ENCODE measurements at regions not wholly inside any gene's neighbourhood (a gene's known extent, or its start where the extent isn't known, plus 50 kb on each side); places are given as distances from the start of the nearest gene placed in this dataset.
"Not testable (repeated sequence)": the region's sequence is repeated elsewhere in the genome, so short reads cannot be mapped to it uniquely, and the experiment has no call there.

DNA sequence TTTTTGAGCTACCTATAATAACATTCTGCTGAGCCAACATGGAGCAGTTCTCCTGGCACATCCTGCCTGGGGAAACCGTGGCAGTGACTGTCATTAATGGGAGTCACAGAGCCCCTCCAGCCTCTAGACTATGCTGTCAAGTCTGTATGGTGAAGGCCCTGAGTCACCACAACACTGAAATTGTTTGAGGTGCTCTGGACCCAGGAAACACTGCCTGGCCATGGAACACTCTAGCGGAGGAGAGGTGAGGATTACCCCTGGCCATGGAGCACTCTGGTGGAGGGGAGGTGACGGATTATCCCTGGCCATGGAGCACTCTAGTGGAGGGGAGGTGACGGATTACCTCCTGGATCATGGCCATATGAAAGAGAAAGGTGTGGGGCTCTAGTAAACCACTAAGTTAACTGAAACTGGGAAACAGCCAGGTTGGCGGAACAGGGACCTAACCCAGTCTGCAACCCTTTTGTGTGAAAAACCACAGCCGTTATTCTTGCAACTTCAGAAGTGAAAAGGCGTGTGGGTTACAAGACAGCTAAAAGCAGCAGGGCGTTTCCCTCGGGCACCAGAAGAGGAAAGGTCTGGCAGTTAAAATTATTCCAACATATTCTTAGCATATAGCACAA is 156.7 kb downstream of the KCNJ12 start:
- peaks cover 58% of the 10 kb centered on the region for H3K36me3 Mint-ChIP-seq (ENCODE audit: low read depth)
- H3K27me3 Mint-ChIP-seq: no peaks in the 10 kb centered on the region
- H3K27ac Mint-ChIP-seq: no peak overlapping the region
- H3K4me3 Mint-ChIP-seq: no peak overlapping the region
- peaks cover 15% of the 10 kb centered on the region for H3K4me1 Mint-ChIP-seq (ENCODE audit: low read depth)
- H3K9me3 Mint-ChIP-seq: peaks cover 11% of the 10 kb centered on the region

DNA sequence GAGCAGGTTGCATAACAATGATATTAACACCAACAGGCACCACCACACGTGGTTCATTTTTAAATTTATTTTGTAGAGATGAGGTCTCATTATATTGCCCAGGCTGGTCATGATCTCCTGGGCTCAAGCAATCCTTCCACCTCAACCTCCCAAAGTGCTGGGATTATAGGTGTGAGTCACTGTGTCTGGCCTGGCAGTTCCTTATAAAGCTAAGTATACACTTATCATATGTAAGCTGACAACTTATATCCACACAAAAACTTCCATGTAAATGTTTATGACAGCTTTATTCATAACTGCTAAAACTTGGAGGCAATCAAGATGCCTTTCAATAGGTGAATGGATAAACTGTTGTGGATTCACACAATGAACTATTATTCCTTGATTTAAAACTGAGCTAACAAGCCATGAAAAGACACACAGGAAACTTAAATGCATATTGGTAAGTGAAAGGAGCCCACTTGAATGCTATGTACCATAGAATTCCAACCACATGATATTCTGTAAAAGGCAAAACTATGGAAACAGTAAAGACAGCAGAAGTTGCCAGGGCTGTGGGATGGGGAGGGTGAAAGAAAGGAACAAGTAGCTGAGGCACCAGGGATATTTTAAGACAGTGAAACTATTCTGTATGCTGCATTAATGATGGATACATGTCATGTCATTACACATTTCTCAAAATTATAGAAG is 156.5 kb upstream of the KCNJ18 start:
- Mint-ChIP-seq H3K36me3 (ENCODE audit: low read depth) (peaks cover 82% of the 10 kb centered on the region), H3K4me3 (no peak overlapping the region), H3K27ac (no peak overlapping the region), H3K27me3 (no peaks in the 10 kb centered on the region), H3K4me1 (ENCODE audit: low read depth) (peaks cover 36% of the 10 kb centered on the region), H3K9me3 (peaks cover 17% of the 10 kb centered on the region)

DNA sequence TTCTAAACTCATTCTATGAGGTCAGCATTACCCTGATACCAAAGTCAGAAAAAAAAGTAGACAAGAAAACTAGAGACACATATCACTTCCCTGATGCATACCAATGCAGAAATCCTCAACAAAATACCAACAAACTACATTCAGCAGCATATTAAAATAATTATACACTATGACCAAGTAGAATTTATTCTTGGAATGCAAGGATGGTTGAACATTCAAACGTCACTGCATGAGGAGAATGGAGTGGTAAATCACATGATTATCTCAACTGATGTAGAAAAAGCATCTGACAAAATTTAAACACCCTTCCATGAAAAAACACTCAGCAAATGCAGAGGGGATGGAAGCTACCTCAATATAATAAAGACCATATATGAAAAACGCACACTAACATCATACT is 155.0 kb upstream of the KCNJ18 start:
- no peak overlapping the region for H3K27ac Mint-ChIP-seq
- H3K9me3 Mint-ChIP-seq: peaks cover 17% of the 10 kb centered on the region
- H3K27me3 Mint-ChIP-seq: no peaks in the 10 kb centered on the region
- no peak overlapping the region for H3K4me3 Mint-ChIP-seq
- peaks cover 36% of the 10 kb centered on the region for H3K4me1 Mint-ChIP-seq (ENCODE audit: low read depth)
- H3K36me3 Mint-ChIP-seq (ENCODE audit: low read depth): peaks cover 82% of the 10 kb centered on the region

DNA sequence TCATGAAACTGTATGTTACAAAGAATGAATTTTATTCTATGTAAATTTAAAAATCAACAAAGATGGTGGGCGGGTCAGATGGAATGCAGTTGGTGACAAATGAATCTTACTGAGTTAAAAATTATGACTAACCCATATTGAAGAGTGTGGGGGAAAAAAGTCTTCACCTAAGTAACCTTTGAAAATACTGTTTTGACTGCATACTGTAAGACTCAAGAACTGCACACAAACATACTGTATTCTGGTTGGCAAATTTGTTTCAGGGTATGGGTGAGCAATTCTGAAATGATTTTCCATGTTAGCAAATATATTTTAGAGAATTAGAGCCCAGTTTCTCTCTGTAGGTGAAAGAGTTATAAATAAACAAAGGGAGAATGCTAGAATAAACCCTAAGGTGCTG is 153.7 kb upstream of the KCNJ18 start:
- peaks cover 25% of the 10 kb centered on the region for H3K4me1 Mint-ChIP-seq (ENCODE audit: low read depth)
- H3K27ac Mint-ChIP-seq: peak overlapping the region; percentile 45
- no peak overlapping the region for H3K4me3 Mint-ChIP-seq
- H3K36me3 Mint-ChIP-seq (ENCODE audit: low read depth): peaks cover 81% of the 10 kb centered on the region
- H3K9me3 Mint-ChIP-seq: peaks cover 17% of the 10 kb centered on the region
- H3K27me3 Mint-ChIP-seq: no peaks in the 10 kb centered on the region

DNA sequence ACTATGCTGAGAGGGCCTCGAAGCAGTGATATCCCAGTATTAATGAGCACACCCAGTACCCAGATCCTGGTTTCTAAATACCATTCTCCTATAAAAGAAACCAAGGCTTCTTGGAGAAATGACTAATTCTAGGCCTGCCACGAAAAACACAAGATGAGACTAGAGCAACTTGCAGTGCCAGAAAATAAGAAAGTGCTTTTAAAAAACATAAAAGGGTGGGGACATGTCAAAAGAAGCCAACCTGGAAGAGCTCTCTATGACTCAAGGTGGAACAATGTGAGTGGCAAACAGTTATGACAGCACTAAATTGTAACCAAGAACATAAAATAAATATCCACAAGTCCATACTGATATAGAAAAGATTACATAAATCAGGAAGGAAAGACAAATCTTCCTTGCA is 153.2 kb upstream of the KCNJ18 start:
- H3K4me1 Mint-ChIP-seq (ENCODE audit: low read depth): peaks cover 25% of the 10 kb centered on the region
- H3K4me3 Mint-ChIP-seq: no peak overlapping the region
- H3K27me3 Mint-ChIP-seq: no peaks in the 10 kb centered on the region
- peak overlapping the region; percentile 45 for H3K27ac Mint-ChIP-seq
- H3K36me3 Mint-ChIP-seq (ENCODE audit: low read depth): peaks cover 85% of the 10 kb centered on the region
- peaks cover 17% of the 10 kb centered on the region for H3K9me3 Mint-ChIP-seq

DNA sequence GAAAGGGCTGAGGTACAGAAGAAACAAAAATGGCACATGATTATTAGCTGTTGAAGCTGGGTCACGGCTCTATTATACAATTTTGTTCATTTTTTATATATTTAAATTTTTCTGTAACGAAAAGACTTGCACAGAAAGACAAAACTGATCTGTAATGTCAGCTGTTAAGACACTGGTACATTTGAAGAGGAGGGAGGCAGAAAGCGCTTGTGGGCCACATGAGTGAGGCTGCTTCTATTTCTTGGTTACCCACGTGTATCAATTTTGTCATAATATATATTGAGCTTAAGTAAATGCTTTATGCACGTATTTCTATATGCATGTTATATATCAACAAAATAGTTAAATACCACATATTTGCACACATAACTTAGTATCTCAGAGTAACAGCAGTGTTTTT is 151.8 kb upstream of the KCNJ18 start:
- no peak overlapping the region for H3K4me3 Mint-ChIP-seq
- peaks cover 86% of the 10 kb centered on the region for H3K36me3 Mint-ChIP-seq (ENCODE audit: low read depth)
- H3K4me1 Mint-ChIP-seq (ENCODE audit: low read depth): peaks cover 25% of the 10 kb centered on the region
- H3K27ac Mint-ChIP-seq: no peak overlapping the region
- H3K27me3 Mint-ChIP-seq: no peaks in the 10 kb centered on the region
- H3K9me3 Mint-ChIP-seq: peaks cover 17% of the 10 kb centered on the region

DNA sequence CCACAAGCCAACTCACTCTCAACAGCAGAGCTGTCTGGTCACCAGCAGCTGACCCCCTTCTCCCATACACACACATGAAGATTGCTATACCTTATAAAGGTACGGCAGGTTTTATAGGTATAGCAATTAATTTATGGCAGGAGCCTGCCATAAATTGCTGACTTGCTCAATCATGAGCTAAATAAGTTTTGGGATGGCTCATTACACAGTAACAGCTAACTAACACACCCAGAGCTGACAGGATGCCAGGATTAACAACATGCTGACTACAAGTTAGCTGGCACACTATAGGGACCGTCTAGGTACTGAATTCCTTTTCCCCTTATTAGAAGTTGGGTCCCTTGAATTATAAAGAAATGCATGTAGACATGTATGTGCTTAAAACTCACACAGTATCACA is 150.3 kb upstream of the KCNJ18 start:
- Mint-ChIP-seq H3K27ac (no peak overlapping the region), H3K36me3 (ENCODE audit: low read depth) (peaks cover 75% of the 10 kb centered on the region), H3K4me1 (ENCODE audit: low read depth) (peaks cover 21% of the 10 kb centered on the region), H3K27me3 (no peaks in the 10 kb centered on the region), H3K9me3 (peaks cover 12% of the 10 kb centered on the region), H3K4me3 (no peak overlapping the region)

DNA sequence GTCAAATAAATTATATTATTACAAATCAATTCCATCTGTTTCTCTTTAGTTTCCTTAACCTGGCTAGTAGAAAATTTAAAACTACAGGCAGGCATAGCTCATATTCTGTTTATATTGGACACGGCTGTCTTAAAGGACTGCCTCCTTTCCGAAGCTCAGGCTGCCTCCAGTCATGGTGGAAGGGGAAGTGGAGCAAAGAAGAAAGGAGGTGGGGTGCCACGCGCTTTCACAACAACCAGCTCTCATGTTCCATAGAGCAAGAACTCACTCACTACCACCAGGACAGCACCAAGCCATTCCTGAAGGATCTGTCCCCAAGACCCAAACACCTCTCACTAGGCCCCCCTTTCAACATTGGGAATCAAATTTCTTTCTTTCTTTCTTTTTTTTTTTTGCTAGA is 149.3 kb upstream of the KCNJ18 start:
- Mint-ChIP-seq H3K27ac (no peak overlapping the region), H3K36me3 (ENCODE audit: low read depth) (peaks cover 68% of the 10 kb centered on the region), H3K4me1 (ENCODE audit: low read depth) (peaks cover 23% of the 10 kb centered on the region), H3K27me3 (no peaks in the 10 kb centered on the region), H3K4me3 (no peak overlapping the region), H3K9me3 (peaks cover 7% of the 10 kb centered on the region)

DNA sequence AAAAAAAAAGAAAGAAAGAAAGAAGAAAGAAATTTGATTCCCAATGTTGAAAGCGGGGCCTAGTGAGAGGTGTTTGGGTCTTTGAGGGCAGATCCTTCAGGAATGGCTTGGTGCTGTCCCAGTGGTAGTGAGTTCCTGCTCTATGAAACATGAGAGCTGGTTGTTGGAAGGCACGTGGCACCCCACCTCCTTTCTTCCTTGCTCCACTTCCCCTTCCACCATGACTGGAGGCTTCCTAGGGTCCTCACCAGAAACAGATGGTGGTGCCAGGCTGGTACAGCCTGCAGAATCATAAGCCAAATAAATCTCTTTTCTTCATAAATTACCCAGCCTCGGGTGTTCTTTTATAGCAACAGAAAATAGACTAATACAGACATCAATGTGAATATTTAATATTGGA is 147.3 kb upstream of the KCNJ18 start:
- peaks cover 26% of the 10 kb centered on the region for H3K4me1 Mint-ChIP-seq (ENCODE audit: low read depth)
- no peak overlapping the region for H3K4me3 Mint-ChIP-seq
- no peaks in the 10 kb centered on the region for H3K27me3 Mint-ChIP-seq
- no peaks in the 10 kb centered on the region for H3K9me3 Mint-ChIP-seq
- no peak overlapping the region for H3K27ac Mint-ChIP-seq
- peaks cover 69% of the 10 kb centered on the region for H3K36me3 Mint-ChIP-seq (ENCODE audit: low read depth)

DNA sequence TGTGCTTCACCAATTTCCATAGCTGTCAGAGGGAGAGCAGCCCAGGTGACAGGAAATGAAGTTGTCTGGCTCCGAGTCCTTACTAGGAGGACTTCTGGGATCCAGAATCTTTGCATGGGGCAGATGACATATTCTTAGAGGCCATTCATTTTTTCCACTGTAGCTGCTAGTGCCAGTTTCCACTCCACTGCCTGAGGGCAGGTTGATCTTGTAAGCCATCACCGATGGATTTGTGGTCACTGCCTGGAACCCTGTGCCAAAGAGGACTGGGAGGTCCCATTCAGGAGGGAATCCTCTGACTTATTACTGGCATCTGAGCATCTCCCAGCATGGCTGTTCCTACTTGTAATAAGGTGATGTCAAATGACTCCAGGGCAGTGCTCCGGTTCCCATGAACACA is 144.1 kb upstream of the KCNJ18 start:
- peaks cover 31% of the 10 kb centered on the region for H3K4me1 Mint-ChIP-seq (ENCODE audit: low read depth)
- no peak overlapping the region for H3K27ac Mint-ChIP-seq
- H3K9me3 Mint-ChIP-seq: no peaks in the 10 kb centered on the region
- H3K36me3 Mint-ChIP-seq (ENCODE audit: low read depth): peaks cover 47% of the 10 kb centered on the region
- peak overlapping the region; percentile 45 for H3K4me3 Mint-ChIP-seq
- H3K27me3 Mint-ChIP-seq: peaks cover 14% of the 10 kb centered on the region

DNA sequence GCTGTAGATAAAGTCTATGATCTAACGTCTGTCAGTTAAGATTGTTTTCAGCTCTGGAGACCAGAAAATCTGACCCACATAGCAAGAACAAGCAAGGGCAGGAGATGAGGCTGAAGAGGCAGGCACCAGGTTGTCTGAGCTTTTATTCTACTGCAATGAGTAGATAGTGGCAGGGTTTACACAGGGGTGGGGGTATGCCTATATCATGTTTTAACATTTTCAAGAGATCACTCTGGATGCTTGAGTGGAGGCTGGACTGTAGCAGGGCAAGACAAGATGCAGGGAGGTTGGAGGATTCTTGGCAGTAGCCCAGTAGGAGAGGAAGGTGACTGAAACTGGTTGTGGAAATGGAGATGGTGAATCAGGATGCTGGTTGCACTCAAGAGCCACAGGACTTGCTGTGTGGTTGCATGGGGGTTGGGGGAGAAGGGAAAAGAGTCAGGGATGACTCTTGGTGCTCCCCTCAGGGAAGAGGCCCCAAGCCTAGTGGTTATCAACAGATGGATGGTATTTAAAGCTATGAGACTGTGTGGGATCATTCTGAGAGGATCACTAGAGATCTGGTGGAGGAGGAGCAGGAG is 143.1 kb upstream of the KCNJ18 start:
- Mint-ChIP-seq H3K4me3 (peak overlapping the region; percentile 85), H3K27ac (peak overlapping the region; percentile 91)

DNA sequence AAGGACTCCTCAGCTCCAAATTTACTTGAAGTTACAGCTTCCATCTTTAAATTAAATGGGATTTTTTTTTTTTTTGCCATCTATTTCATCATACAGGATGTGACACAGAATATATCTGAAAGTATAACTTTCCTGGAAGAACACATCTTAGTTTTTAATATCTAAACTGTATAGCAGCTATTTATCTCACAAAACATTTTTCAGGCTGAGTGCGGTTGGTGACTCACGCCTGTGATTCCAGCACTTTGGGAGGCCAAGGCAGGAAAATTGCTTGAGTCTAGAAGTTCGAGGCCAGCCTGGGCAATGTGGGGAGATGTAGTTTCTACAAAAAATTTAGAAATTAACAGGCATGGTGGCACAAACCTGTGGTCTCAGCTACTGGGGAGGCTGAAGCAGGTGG is 142.3 kb upstream of the KCNJ18 start:
- Mint-ChIP-seq H3K27me3 (peaks cover 26% of the 10 kb centered on the region), H3K4me1 (ENCODE audit: low read depth) (peaks cover 31% of the 10 kb centered on the region), H3K36me3 (ENCODE audit: low read depth) (peaks cover 31% of the 10 kb centered on the region), H3K4me3 (peak overlapping the region; percentile 85), H3K27ac (peak overlapping the region; percentile 91)
- not testable (repeated sequence) for H3K9me3 Mint-ChIP-seq

More for the DNA sequence above, 143.1 kb upstream of the KCNJ18 start:
- Mint-ChIP-seq H3K27me3 (peaks cover 19% of the 10 kb centered on the region), H3K36me3 (ENCODE audit: low read depth) (peaks cover 39% of the 10 kb centered on the region), H3K9me3 (peaks cover 3% of the 10 kb centered on the region), H3K4me1 (ENCODE audit: low read depth) (peaks cover 31% of the 10 kb centered on the region)

DNA sequence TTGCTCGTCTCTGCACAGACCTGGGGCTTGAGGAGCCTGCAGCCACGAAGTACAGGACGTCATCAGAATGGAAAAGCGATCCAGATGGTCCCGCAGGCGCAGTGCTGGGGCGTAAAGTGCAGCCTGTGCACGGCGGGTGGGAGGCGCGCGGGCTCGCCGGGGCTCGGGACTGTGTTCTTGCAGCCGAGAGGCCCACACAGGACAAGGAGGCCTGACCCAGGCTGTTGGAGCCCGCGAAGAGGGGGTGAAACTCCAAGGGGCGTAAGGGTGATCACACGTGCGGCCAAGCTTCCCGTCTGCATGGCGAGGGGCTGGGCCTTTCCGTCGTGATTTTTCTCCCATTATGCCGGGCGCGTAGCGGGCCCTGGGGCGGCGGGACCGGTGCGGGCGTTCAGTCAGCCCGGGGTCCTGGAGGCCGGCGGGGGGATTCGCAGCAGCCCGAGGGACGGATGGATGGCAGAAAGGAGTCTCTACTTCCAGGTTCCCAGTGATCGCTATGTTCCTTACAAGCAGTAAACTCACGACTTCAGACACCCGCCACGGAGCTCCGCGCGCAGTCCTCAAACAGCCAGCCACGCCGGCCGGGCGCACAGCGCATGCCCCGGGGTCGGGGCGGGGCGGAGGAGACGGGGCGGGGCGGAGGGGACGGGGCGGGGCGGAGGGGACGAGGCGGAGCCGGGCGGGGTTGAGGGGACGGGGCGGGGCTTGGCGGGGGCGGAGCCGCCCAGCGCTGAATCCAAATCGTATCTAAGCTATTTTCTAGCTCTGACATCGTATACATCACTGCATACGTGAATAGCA is 141.0 kb upstream of the KCNJ18 start:
- peaks cover 26% of the 10 kb centered on the region for H3K36me3 Mint-ChIP-seq (ENCODE audit: low read depth)
- peak overlapping the region; percentile 85 for H3K4me3 Mint-ChIP-seq
- H3K9me3 Mint-ChIP-seq: peaks cover 6% of the 10 kb centered on the region
- peak overlapping the region; percentile 60 for H3K27ac Mint-ChIP-seq
- H3K27me3 Mint-ChIP-seq: peaks cover 30% of the 10 kb centered on the region
- peaks cover 31% of the 10 kb centered on the region for H3K4me1 Mint-ChIP-seq (ENCODE audit: low read depth)

DNA sequence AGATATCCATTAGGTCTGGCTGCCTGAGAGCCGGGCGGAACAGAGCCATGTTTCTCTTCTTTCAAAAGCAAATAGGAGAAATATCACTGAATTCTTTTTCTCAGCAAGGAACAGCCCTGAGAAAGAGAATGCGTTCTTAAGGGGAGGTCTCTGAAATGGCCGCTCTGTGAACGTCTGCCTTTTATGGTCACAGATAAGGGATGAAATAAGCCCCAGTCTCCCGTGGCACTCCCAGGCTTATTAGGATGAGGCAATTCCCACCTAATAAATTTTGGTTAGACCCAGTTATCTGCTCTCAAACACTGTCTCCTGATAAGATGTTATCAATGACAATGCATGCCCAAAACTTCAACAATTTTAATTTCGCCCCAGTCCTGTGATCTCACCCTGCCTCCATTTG is 133.4 kb upstream of the KCNJ18 start:
- peaks cover 28% of the 10 kb centered on the region for H3K27me3 Mint-ChIP-seq
- H3K9me3 Mint-ChIP-seq; H3K4me3 Mint-ChIP-seq; H3K4me1 Mint-ChIP-seq (ENCODE audit: low read depth); H3K27ac Mint-ChIP-seq; H3K36me3 Mint-ChIP-seq (ENCODE audit: low read depth): not testable (repeated sequence)

DNA sequence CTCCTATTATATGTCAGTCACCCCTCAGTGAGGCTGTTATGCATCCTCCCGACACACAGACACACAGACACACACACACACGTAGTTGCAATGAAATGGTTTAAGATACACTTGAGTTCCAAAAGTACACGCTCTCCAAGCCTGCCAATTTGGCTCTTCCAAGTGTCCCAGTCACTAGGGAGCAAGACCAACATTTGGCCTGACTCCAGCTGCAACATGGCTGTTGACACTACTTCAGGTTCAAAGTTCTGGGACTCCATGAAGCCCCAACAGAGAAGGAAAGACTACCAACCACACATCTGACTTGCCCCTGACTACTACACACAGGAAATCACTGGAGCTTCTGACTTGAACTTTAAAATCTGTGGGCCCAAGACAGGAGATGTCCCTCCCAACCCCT is 128.1 kb upstream of the KCNJ18 start:
- H3K27me3 Mint-ChIP-seq: peaks cover 18% of the 10 kb centered on the region
- H3K4me1 Mint-ChIP-seq (ENCODE audit: low read depth): no peaks in the 10 kb centered on the region
- no peak overlapping the region for H3K27ac Mint-ChIP-seq
- no peak overlapping the region for H3K4me3 Mint-ChIP-seq
- H3K36me3 Mint-ChIP-seq (ENCODE audit: low read depth): no peaks in the 10 kb centered on the region
- H3K9me3 Mint-ChIP-seq: no peaks in the 10 kb centered on the region
